Endothelial cell of umbilical vein (primary cell): ENCODE measurements at regions not wholly inside any gene's neighbourhood (a gene's known extent, or its start where the extent isn't known, plus 50 kb on each side); places are given as distances from the start of the nearest gene placed in this dataset.

Source experiments
- CTCF ChIP-seq, 2 donors: IDR thresholded peaks; 1 replicate in 1 of 2; 2 replicates in 1 of 2; pipeline ENCODE4 v1.5.1; 2011; ENCODE audit warnings: low read length in 2 of 2, mild to moderate bottlenecking in 2 of 2, moderate library complexity in 2 of 2, control low read depth in 1 of 2, inconsistent platforms in 1 of 2, low read depth in 1 of 2; ENCODE audit not compliant: insufficient read depth in 1 of 2; ENCODE audit errors: extremely low read depth in 1 of 2
- EZH2 ChIP-seq: IDR thresholded peaks from 2 replicates; pipeline ENCODE4 v1.6.1; 2012; ENCODE audit warnings: borderline replicate concordance, low read depth, mild to moderate bottlenecking, moderate library complexity, low read length, inconsistent platforms; ENCODE audit not compliant: severe bottlenecking
- GATA2 ChIP-seq: IDR thresholded peaks from 2 replicates; pipeline ENCODE4 v1.7.0; 2011; ENCODE audit warnings: low read depth, mild to moderate bottlenecking, moderate library complexity, mixed read lengths, low read length; ENCODE audit not compliant: insufficient read length, insufficient read depth
- MAX ChIP-seq: IDR thresholded peaks from 2 replicates; pipeline ENCODE4 v1.6.1; 2011; ENCODE audit not compliant: insufficient read depth, insufficient read length
- MYC ChIP-seq: IDR thresholded peaks from one replicate; pipeline ENCODE4 v1.6.1; 2011; ENCODE audit warnings: mild to moderate bottlenecking, low read depth, low read length
- POLR2A ChIP-seq: IDR thresholded peaks from 2 replicates; pipeline ENCODE4 v1.6.1; 2012; ENCODE audit warnings: low read depth, mild to moderate bottlenecking, control low read depth, low read length
- POLR2AphosphoS5 ChIP-seq: IDR thresholded peaks from 2 replicates; pipeline ENCODE4 v1.6.1; 2012; ENCODE audit warnings: low read depth, mild to moderate bottlenecking, control low read depth, low read length, moderate library complexity; ENCODE audit not compliant: insufficient read depth

GRCh38 chr4:26055855-26056254 lies 141.8 kb downstream of the SMIM20 start:
- TF ChIP-seq POLR2A: no peak
- TF ChIP-seq POLR2AphosphoS5: no peak
- TF ChIP-seq EZH2: no peak
- TF ChIP-seq MAX: no peak
- no peak for TF ChIP-seq CTCF (IDR thresholded peaks at IDR 0.05; ENCODE audit: extremely low read depth in 1 of 2, insufficient read depth in 1 of 2, low read depth in 1 of 2, low read length in 2 of 2)
- TF ChIP-seq GATA2: no peak
- TF ChIP-seq MYC: no peak
